OCI-LY3 (cell line): ENCODE measurements at regions not wholly inside any gene's neighbourhood (a gene's known extent, or its start where the extent isn't known, plus 50 kb on each side); places are given as distances from the start of the nearest gene placed in this dataset.

Experiments
- H2AFZ ChIP-seq: fragments of 200-600, 300-600 bp; shearing (Covaris generic); 2 replicates; pipeline ENCODE4 v1.6.0; 2014; ENCODE audit warnings: antibody characterized with exemption, low read depth, low read length
- H3K27ac ChIP-seq: fragments of 200-600, 300-600 bp; sonication (generic); 2 replicates; pipeline ENCODE4 v1.5.1; 2014; ENCODE audit warnings: mild to moderate bottlenecking, low read length, moderate library complexity, mixed read lengths
- H3K27me3 ChIP-seq: fragments of 200-600, 300-600 bp; sonication (generic); 2 replicates; pipeline ENCODE4 v1.6.1; 2014; ENCODE audit warnings: low read depth, low read length, mixed read lengths
- H3K36me3 ChIP-seq: fragments of 200-600, 300-600 bp; sonication (generic); replicated peaks from 2 replicates; pipeline ENCODE3; 2014; ENCODE audit warnings: low read depth, low read length, mixed read lengths
- H3K4me1 ChIP-seq: fragments of 300-600, 200-600 bp; sonication (generic); 2 replicates; pipeline ENCODE4 v1.6.1; 2014; ENCODE audit warnings: low read length, mixed read lengths
- H3K4me2 ChIP-seq: fragments of 200-600, 300-600 bp; sonication (generic); 2 replicates; pipeline ENCODE4 v1.6.1; 2014; ENCODE audit warnings: low read length, mixed read lengths
- H3K4me3 ChIP-seq: fragments of 300-600, 200-600 bp; sonication (generic); 2 replicates; pipeline ENCODE4 v1.5.1; 2014; ENCODE audit warnings: antibody characterized with exemption, mild to moderate bottlenecking, low read length, moderate library complexity
- H3K79me2 ChIP-seq: fragments of 300-600, 200-600 bp; shearing (Covaris generic); 2 replicates; pipeline ENCODE4 v1.6.1; 2014; ENCODE audit warnings: mild to moderate bottlenecking, low read length, mixed read lengths
- H3K9ac ChIP-seq: fragments of 300-600, 200-600 bp; shearing (Covaris generic); 2 replicates; pipeline ENCODE4 v1.6.0; 2014; ENCODE audit warnings: mild to moderate bottlenecking, low read length, moderate library complexity
- H3K9me3 ChIP-seq: fragments of 200-600, 300-600 bp; shearing (Covaris generic); 2 replicates; pipeline ENCODE4 v1.6.1; 2014; ENCODE audit warnings: low read length, mixed read lengths; ENCODE audit not compliant: insufficient read depth
- H4K20me1 ChIP-seq: fragments of 200-600, 300-600 bp; sonication (generic); 2 replicates; pipeline ENCODE4 v1.6.1; 2016; ENCODE audit warnings: low read length, mixed read lengths; ENCODE audit not compliant: insufficient read depth
- EZH2phosphoT487 ChIP-seq: fragments of 200-600 bp; shearing (Covaris generic); IDR thresholded peaks from 2 replicates; pipeline ENCODE4 v1.6.1; 2018; ENCODE audit warnings: antibody characterized with exemption, mixed run types, low read depth
- TF ChIP-seq, protein P1 (sequence below): fragments of 200-600, 300-600 bp; sonication (generic); IDR thresholded peaks from 2 replicates; pipeline ENCODE4 v1.5.1; 2014; ENCODE audit warnings: antibody characterized with exemption, low read length, low read depth

DNA sequence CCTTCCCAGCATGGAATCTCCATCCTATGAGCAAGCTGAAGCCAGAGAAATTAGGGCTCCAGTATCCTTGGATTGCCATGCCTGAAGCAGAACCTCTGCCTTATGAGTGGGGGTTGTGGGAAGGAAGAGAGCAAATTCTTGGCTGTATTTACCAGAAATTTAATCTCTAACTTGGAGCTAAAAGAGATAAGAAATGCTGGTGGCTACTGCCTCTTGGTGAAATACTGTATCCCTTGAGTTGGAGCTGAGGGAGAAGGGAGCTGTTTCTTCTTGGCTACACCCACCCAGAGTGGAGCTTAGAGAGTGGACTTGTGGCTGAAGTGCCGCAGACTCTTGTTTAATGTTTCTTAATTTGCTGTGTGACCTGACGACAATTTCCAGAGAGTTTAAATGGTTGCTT is 447.3 kb downstream of the ARHGEF28 start:
- H3K27me3 ChIP-seq: no peaks in the 10 kb centered on the region
- no peak overlapping the region for H3K4me3 ChIP-seq
- H3K9ac ChIP-seq: no peak overlapping the region
- no peak overlapping the region for H3K4me2 ChIP-seq
- H2AFZ ChIP-seq: no peak overlapping the region
- H3K79me2 ChIP-seq: no peaks in the 10 kb centered on the region
- no peaks in the 10 kb centered on the region for H3K36me3 ChIP-seq
- H4K20me1 ChIP-seq: no peaks in the 10 kb centered on the region
- no peaks in the 10 kb centered on the region for H3K4me1 ChIP-seq
- no peaks in the 10 kb centered on the region for H3K9me3 ChIP-seq
- no peak overlapping the region for H3K27ac ChIP-seq
- TF ChIP-seq, protein P1, sequence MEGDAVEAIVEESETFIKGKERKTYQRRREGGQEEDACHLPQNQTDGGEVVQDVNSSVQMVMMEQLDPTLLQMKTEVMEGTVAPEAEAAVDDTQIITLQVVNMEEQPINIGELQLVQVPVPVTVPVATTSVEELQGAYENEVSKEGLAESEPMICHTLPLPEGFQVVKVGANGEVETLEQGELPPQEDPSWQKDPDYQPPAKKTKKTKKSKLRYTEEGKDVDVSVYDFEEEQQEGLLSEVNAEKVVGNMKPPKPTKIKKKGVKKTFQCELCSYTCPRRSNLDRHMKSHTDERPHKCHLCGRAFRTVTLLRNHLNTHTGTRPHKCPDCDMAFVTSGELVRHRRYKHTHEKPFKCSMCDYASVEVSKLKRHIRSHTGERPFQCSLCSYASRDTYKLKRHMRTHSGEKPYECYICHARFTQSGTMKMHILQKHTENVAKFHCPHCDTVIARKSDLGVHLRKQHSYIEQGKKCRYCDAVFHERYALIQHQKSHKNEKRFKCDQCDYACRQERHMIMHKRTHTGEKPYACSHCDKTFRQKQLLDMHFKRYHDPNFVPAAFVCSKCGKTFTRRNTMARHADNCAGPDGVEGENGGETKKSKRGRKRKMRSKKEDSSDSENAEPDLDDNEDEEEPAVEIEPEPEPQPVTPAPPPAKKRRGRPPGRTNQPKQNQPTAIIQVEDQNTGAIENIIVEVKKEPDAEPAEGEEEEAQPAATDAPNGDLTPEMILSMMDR: no peak
- TF ChIP-seq EZH2phosphoT487: no peak

DNA sequence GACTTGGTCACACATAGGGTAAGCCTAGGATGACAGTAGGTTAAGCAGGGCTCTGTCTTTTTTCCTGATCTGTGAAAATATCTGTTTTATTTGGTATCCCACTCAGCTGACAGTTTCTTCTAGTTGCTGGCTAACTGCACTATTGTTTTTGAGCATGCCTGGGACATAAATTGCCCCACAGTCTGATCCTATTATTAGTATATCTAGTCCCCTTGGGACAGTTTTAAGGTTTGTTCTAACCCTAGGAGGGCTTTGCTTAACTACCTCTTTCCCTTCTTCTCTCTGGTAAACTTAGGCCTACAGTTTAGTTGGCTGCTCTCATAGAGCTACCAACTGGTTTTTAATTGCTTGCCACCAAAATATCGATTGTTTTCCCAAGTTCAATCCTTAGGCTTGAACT is 446.6 kb downstream of the ARHGEF28 start:
- TF ChIP-seq, protein P1: no peak
- TF ChIP-seq EZH2phosphoT487: no peak
- H2AFZ ChIP-seq: no peak overlapping the region
- H3K27ac ChIP-seq: no peak overlapping the region
- no peaks in the 10 kb centered on the region for H3K9me3 ChIP-seq
- no peaks in the 10 kb centered on the region for H3K4me1 ChIP-seq
- no peaks in the 10 kb centered on the region for H3K27me3 ChIP-seq
- H3K36me3 ChIP-seq: no peaks in the 10 kb centered on the region
- H3K79me2 ChIP-seq: no peaks in the 10 kb centered on the region
- H4K20me1 ChIP-seq: no peaks in the 10 kb centered on the region
- no peak overlapping the region for H3K9ac ChIP-seq
- no peak overlapping the region for H3K4me2 ChIP-seq
- no peak overlapping the region for H3K4me3 ChIP-seq

- Histone ChIP-seq H3K4me3 (no peak overlapping the region), H3K79me2 (no peaks in the 10 kb centered on the region), H4K20me1 (no peaks in the 10 kb centered on the region), H3K36me3 (no peaks in the 10 kb centered on the region), H2AFZ (no peak overlapping the region), H3K4me2 (no peak overlapping the region), H3K9ac (no peak overlapping the region), H3K27ac (no peak overlapping the region), H3K27me3 (no peaks in the 10 kb centered on the region), H3K9me3 (no peaks in the 10 kb centered on the region), H3K4me1 (no peaks in the 10 kb centered on the region)
- TF ChIP-seq, protein P1: no peak
- no peak for TF ChIP-seq EZH2phosphoT487
These were observed 444.8 kb downstream of the ARHGEF28 start for GRCh38 chr5:74070766-74071165.

DNA sequence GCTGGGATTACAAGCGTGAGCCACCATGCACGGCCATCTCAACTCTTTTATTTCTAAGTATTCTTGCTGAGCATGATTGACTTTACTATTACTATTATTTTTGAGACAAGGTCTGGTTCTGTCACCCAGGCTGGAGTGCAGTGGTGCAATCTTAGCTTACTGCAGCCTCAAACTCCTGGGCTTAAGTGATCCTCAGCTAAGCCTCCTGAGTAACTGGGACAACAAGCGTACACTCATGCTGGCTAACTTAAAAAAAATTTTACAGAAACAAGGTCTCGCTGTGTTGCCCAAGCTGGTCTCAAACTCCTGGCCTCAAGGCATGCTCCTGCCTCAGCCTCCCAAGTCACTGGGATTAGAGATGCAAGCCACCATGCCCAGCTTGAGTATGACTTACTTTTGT is 443.7 kb downstream of the ARHGEF28 start:
- no peak overlapping the region for H3K4me2 ChIP-seq
- no peaks in the 10 kb centered on the region for H4K20me1 ChIP-seq
- no peak overlapping the region for H3K27ac ChIP-seq
- no peak overlapping the region for H2AFZ ChIP-seq
- H3K79me2 ChIP-seq: no peaks in the 10 kb centered on the region
- no peaks in the 10 kb centered on the region for H3K9me3 ChIP-seq
- no peaks in the 10 kb centered on the region for H3K4me1 ChIP-seq
- H3K9ac ChIP-seq: no peak overlapping the region
- H3K27me3 ChIP-seq: no peaks in the 10 kb centered on the region
- no peaks in the 10 kb centered on the region for H3K36me3 ChIP-seq
- TF ChIP-seq EZH2phosphoT487: no peak
- TF ChIP-seq, protein P1: no peak
- no peak overlapping the region for H3K4me3 ChIP-seq
